HG03575 (cell line): ENCODE measurements at regions not wholly inside any gene's neighbourhood (a gene's known extent, or its start where the extent isn't known, plus 50 kb on each side); places are given as distances from the start of the nearest gene placed in this dataset.

Experiments
- ATAC-seq: cut with Tn5 transposase; IDR thresholded peaks from one replicate; pipeline ENCODE4 v1.9.1; 2021; ENCODE audit not compliant: unreplicated experiment, insufficient number of reproducible peaks, low FRiP score; ENCODE audit errors: extremely low read depth

- no peak for ATAC-seq
Measured at GRCh38 chr5:52481201-52481600, 306.5 kb upstream of the ITGA1 start.

DNA sequence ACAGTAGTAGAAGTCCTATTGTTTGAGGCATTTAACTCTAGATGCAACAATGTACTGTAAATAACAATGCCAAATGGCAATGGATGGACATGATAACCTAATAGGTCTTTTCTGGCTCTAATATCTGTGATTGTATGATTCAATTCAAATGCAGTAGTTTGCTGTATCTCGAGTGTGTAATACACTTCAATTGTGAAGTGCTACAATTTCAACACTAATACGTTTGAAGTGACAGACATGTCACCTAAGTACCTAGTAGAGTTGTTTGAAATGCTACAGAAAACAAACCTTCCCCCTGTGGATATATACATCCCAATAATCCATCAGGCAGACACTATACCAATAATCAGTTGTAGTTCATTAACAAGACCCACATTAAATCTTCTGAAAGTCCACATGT, 305.9 kb upstream of the ITGA1 start:
- no peak for ATAC-seq

- ATAC-seq: no peak
Measured at GRCh38 chr5:52491071-52491787, 296.5 kb upstream of the ITGA1 start.

DNA sequence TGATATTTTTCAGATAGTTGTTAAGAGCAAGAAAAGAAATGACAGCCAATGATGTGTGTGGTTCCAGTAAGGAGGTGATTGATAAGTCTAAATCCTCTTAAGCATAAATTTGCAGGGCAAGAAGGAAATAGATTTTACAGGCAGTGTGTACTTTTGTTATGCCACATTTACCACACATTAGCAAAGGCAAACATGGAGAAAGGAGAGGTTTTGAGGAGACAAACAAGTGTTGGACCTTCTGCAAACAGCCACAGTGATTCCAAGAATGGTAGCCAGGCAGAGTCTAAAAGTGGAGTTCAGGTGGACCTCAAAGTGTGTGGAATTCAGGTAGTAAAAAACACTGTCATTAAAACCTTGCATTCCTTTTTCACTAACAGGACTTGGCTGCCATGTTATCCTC, 295.9 kb upstream of the ITGA1 start:
- no peak for ATAC-seq

- ATAC-seq: no peak
Measured at GRCh38 chr5:52497133-52497693, 290.5 kb upstream of the ITGA1 start.

- ATAC-seq: no peak
Measured at GRCh38 chr5:52498607-52499006, 289.1 kb upstream of the ITGA1 start.

GRCh38 chr5:52502460-52502999, 285.2 kb upstream of the ITGA1 start:
- ATAC-seq: no peak

DNA sequence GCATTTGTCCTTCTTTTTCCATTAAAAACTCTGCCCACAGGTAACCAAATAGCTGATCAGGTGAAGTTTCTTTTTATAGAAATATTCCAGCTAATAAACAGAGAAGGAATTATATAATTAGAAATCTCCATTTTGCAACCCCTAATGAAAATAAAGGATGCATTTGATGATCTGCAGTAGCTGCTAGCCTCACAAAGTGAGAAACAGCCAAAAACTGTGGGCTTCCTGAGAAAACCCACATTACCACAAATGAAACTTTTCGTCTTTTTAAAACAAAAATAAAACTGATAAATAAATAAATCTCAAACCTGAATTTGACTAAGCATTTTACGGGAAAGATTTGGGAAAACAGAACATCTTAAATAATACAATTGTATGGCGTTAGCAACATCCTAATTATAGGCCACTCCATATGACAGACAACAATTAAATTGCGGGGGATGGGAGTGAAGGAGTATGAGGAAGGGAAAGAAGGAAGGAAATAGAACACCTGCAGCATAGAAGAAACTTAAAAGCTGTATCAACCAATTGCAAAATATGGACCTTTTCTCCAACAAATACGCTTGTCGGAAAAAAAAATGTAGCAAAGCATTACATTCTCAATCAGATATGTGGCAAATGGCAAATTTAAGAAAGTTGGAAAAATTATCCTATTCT, 283.0 kb upstream of the ITGA1 start:
- ATAC-seq: no peak

GRCh38 chr5:52517667-52518066, 270.0 kb upstream of the ITGA1 start:
- no peak for ATAC-seq

DNA sequence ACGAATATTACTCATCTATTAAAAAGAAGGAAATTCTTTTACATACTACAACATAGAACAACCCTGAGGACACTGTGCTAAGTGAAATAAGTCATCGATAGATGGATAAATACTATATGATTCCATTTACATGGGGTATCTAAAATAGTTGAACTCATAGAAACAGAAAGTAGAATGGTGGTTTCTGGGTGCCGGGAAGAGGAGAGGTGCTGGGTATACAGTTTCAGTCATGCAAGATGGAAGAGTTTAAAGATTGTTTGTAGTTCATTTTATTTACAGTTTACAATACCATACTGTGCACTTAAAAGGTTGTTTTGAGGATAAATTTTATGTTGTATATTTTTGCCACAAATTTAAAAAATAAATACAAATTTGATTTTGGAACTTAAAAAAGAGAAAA, 267.5 kb upstream of the ITGA1 start:
- ATAC-seq: no peak

GRCh38 chr5:52521236-52521635, 266.5 kb upstream of the ITGA1 start:
- ATAC-seq: no peak

- ATAC-seq: no peak
Measured at GRCh38 chr5:52523701-52524100, 264.0 kb upstream of the ITGA1 start.

DNA sequence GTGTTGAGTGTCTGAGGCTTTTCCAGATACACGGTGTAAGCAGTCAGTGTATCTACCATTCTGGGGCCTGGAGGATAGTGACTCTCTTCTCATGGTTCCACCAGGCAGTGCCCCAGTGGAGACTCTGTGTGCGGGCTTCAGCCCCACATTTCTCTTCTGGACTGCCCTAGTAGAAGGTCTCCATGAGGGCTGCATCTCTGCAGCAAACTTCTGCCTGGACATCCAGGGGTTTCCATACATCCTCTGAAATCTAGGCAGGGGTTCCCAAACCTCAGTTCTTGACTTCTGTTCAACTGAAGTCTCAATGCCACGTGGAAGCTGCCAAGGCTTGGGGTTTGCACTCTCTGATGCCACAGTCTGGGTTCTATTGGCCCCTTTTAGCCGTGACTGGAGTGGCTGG, 256.6 kb upstream of the ITGA1 start:
- ATAC-seq: no peak

- no peak for ATAC-seq
Measured at GRCh38 chr5:52543594-52543993, 244.1 kb upstream of the ITGA1 start.

- no peak for ATAC-seq
Measured at GRCh38 chr5:52544738-52545137, 243.0 kb upstream of the ITGA1 start.

- no peak for ATAC-seq
Measured at GRCh38 chr5:52554293-52554692, 233.4 kb upstream of the ITGA1 start.

DNA sequence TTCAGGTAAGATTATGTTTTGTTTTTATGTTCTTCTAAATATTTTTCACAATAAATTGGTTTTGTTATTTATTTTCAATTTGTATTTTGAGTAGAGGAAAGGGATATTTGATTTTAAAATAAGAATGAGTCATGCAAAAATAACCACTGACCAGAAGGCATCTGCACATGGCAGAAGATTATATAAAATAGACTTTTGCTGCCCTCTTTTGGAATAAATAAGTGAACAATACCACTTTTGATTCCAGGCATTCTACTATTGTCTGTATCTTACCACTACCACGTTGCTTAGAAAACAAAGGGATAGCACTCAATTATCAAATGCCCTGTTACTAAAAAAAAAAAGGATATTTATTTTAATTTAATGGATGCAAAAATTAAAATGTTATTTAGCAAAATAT, 227.3 kb upstream of the ITGA1 start:
- no peak for ATAC-seq

- ATAC-seq: no peak
Measured at GRCh38 chr5:52562473-52562872, 225.2 kb upstream of the ITGA1 start.

DNA sequence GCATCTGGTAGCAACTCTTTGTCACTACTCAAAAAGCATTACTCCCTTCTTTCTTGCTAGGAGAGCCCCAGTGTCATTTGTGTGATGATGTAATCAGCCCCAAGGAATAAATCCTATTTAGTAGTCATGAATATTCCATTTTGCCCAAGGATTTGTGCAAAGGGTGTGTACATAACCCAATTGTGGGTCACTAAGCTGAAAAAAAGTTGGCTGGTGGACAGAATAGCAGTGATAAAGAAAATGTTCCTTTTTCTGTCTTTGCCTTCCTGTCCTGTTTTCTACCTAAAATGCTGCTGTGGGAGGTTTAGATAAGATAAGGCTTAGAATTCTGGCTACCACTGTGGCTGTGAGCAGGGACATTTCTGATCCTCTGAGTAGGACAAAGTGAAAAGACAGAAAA, 223.1 kb upstream of the ITGA1 start:
- ATAC-seq: no peak

- ATAC-seq: no peak
Measured at GRCh38 chr5:52577546-52577945, 210.2 kb upstream of the ITGA1 start.
